ENCODE measurements at regions not wholly inside any gene's neighbourhood (a gene's known extent, or its start where the extent isn't known, plus 50 kb on each side); places are given as distances from the start of the nearest gene placed in this dataset.

GRCh38 chr17:33526717-33527116 is 233.6 kb upstream of the ASIC2 start:
- H3K27ac ChIP-seq, result no peak overlapping the region
- in situ Hi-C loops (cut with MboI; ENCODE audit: low pct_unique_long_range_greater_than_20kb in 2 of 9, low sequenced_read_pairs in 9 of 9, unreplicated experiment in 9 of 9), result no loop called here
- 0 to 80% (median 47%) methylated on average over 1 to 3 of the region's 5 CpGs; no CpG with 5 or more reads in 5 of the 10 experiments for WGBS, 10 experiments
- no peak overlapping the region for H3K4me3 ChIP-seq
- H3K4me1 ChIP-seq (replicated peaks in 1 of 2), result peaks cover 0 to 9% of the 10 kb centered on the region in 2 donors
- ATAC-seq (replicated peaks in 6 of 8), result no peak

GRCh38 chr17:33527290-33527689 is 234.2 kb upstream of the ASIC2 start:
- Histone ChIP-seq H3K27ac (no peak overlapping the region), H3K4me3 (no peak overlapping the region), H3K4me1 (replicated peaks in 1 of 2) (peaks cover 0 to 9% of the 10 kb centered on the region in 2 donors)
- 0 to 100% (median 72%) methylated on average over 1 to 3 of the region's 3 CpGs; no CpG with 5 or more reads in 3 of the 10 experiments for WGBS, 10 experiments
- in situ Hi-C loops (cut with MboI; ENCODE audit: low pct_unique_long_range_greater_than_20kb in 2 of 9, low sequenced_read_pairs in 9 of 9, unreplicated experiment in 9 of 9), result no loop called here
- ATAC-seq (replicated peaks in 6 of 8), result no peak

- ATAC-seq (replicated peaks in 6 of 8), result no peak
- Histone ChIP-seq H3K4me1 (replicated peaks in 1 of 2) (peaks cover 0 to 9% of the 10 kb centered on the region in 2 donors), H3K4me3 (no peak overlapping the region), H3K27ac (no peak overlapping the region)
- in situ Hi-C loops (cut with MboI; ENCODE audit: low pct_unique_long_range_greater_than_20kb in 2 of 9, low sequenced_read_pairs in 9 of 9, unreplicated experiment in 9 of 9), result no loop called here
- WGBS, 10 experiments, result 43 to 83% (median 67%) methylated on average over 1 of the region's 1 CpG; no CpG with 5 or more reads in 6 of the 10 experiments
Observed at GRCh38 chr17:33528846-33529245, 235.8 kb upstream of the ASIC2 start.

GRCh38 chr17:33529816-33530215 is 236.7 kb upstream of the ASIC2 start:
- 0 to 94% (median 43%) methylated on average over 1 to 8 of the region's 9 CpGs; no CpG with 5 or more reads in 1 of the 10 experiments for WGBS, 10 experiments
- H3K4me1 ChIP-seq (replicated peaks in 1 of 2), result peaks cover 0 to 9% of the 10 kb centered on the region in 2 donors
- no peak overlapping the region for H3K27ac ChIP-seq
- peak in 1 of 8 experiments; percentile 33 for ATAC-seq (replicated peaks in 6 of 8)
- in situ Hi-C loops (cut with MboI; ENCODE audit: low pct_unique_long_range_greater_than_20kb in 2 of 9, low sequenced_read_pairs in 9 of 9, unreplicated experiment in 9 of 9), result no loop called here
- H3K4me3 ChIP-seq, result no peak overlapping the region

- in situ Hi-C loops (cut with MboI; ENCODE audit: low pct_unique_long_range_greater_than_20kb in 2 of 9, low sequenced_read_pairs in 9 of 9, unreplicated experiment in 9 of 9), result no loop called here
- Histone ChIP-seq H3K27ac (no peak overlapping the region), H3K4me3 (no peak overlapping the region), H3K4me1 (replicated peaks in 1 of 2) (peaks cover 0 to 9% of the 10 kb centered on the region in 2 donors)
- 0 to 100% (median 80%) methylated on average over 1 to 3 of the region's 6 CpGs; no CpG with 5 or more reads in 5 of the 10 experiments for WGBS, 10 experiments
- ATAC-seq (replicated peaks in 6 of 8), result no peak
Observed at GRCh38 chr17:33531311-33531710, 238.2 kb upstream of the ASIC2 start.

- in situ Hi-C loops (cut with MboI; ENCODE audit: low pct_unique_long_range_greater_than_20kb in 2 of 9, low sequenced_read_pairs in 9 of 9, unreplicated experiment in 9 of 9), result no loop called here
- WGBS, 10 experiments, result 28 to 100% (median 65%) methylated on average over 1 to 7 of the region's 9 CpGs
- Histone ChIP-seq H3K4me3 (no peak overlapping the region), H3K4me1 (replicated peaks in 1 of 2) (peaks cover 0 to 5% of the 10 kb centered on the region in 2 donors), H3K27ac (no peak overlapping the region)
- ATAC-seq (replicated peaks in 6 of 8), result peak in 1 of 8 experiments; percentile 21
Observed at GRCh38 chr17:33534087-33534486, 241.0 kb upstream of the ASIC2 start.

- WGBS, 10 experiments, result 30 to 96% (median 74%) methylated on average over 1 to 4 of the region's 4 CpGs; no CpG with 5 or more reads in 2 of the 10 experiments
- in situ Hi-C loops (cut with MboI; ENCODE audit: low pct_unique_long_range_greater_than_20kb in 2 of 9, low sequenced_read_pairs in 9 of 9, unreplicated experiment in 9 of 9), result no loop called here
Observed at GRCh38 chr17:33545124-33545523, 252.0 kb upstream of the ASIC2 start.

GRCh38 chr17:33550261-33550660 is 257.2 kb upstream of the ASIC2 start:
- H3K27ac ChIP-seq, result no peak overlapping the region
- no peak overlapping the region for H3K4me3 ChIP-seq
- peak in 3 of 8 experiments; percentile 20 to 54 (median 29) for ATAC-seq (replicated peaks in 6 of 8)
- 8 to 86% (median 83%) methylated on average over 1 to 4 of the region's 4 CpGs; no CpG with 5 or more reads in 5 of the 10 experiments for WGBS, 10 experiments
- peaks cover 0 to 4% of the 10 kb centered on the region in 2 donors for H3K4me1 ChIP-seq (replicated peaks in 1 of 2)
- in situ Hi-C loops (cut with MboI; ENCODE audit: low pct_unique_long_range_greater_than_20kb in 2 of 9, low sequenced_read_pairs in 9 of 9, unreplicated experiment in 9 of 9), result no loop called here

More at GRCh38 chr17:33545124-33545523, 252.0 kb upstream of the ASIC2 start:
- Histone ChIP-seq H3K27ac (no peak overlapping the region), H3K4me3 (no peak overlapping the region), H3K4me1 (replicated peaks in 1 of 2) (no peaks in the 10 kb centered on the region)
- ATAC-seq (replicated peaks in 6 of 8), result no peak

GRCh38 chr17:33551075-33551474 is 258.0 kb upstream of the ASIC2 start:
- no peak for ATAC-seq (replicated peaks in 6 of 8)
- no peak overlapping the region for H3K27ac ChIP-seq
- in situ Hi-C loops (cut with MboI; ENCODE audit: low pct_unique_long_range_greater_than_20kb in 2 of 9, low sequenced_read_pairs in 9 of 9, unreplicated experiment in 9 of 9), result no loop called here
- H3K4me1 ChIP-seq (replicated peaks in 1 of 2), result peaks cover 0 to 4% of the 10 kb centered on the region in 2 donors
- H3K4me3 ChIP-seq, result no peak overlapping the region
- 15 to 100% (median 80%) methylated on average over 2 to 5 of the region's 5 CpGs for WGBS, 10 experiments

GRCh38 chr17:33551911-33552310 is 258.8 kb upstream of the ASIC2 start:
- Histone ChIP-seq H3K4me3 (no peak overlapping the region), H3K4me1 (replicated peaks in 1 of 2) (peaks cover 0 to 4% of the 10 kb centered on the region in 2 donors), H3K27ac (no peak overlapping the region)
- in situ Hi-C loops (cut with MboI; ENCODE audit: low pct_unique_long_range_greater_than_20kb in 2 of 9, low sequenced_read_pairs in 9 of 9, unreplicated experiment in 9 of 9), result no loop called here
- 0 to 82% (median 33%) methylated on average over 1 to 6 of the region's 6 CpGs; no CpG with 5 or more reads in 2 of the 10 experiments for WGBS, 10 experiments
- ATAC-seq (replicated peaks in 6 of 8), result no peak

- peak in 1 of 8 experiments; percentile 33 for ATAC-seq (replicated peaks in 6 of 8)
- Histone ChIP-seq H3K4me1 (replicated peaks in 1 of 2) (peaks cover 0 to 3% of the 10 kb centered on the region in 2 donors), H3K4me3 (no peak overlapping the region), H3K27ac (no peak overlapping the region)
- in situ Hi-C loops (cut with MboI; ENCODE audit: low pct_unique_long_range_greater_than_20kb in 2 of 9, low sequenced_read_pairs in 9 of 9, unreplicated experiment in 9 of 9), result no loop called here
- WGBS, 10 experiments, result 26 to 83% (median 54%) methylated on average over 1 to 5 of the region's 5 CpGs
Observed at GRCh38 chr17:33560165-33560564, 267.1 kb upstream of the ASIC2 start.

- WGBS, 10 experiments, result 33 to 95% (median 80%) methylated on average over 1 to 3 of the region's 3 CpGs; no CpG with 5 or more reads in 3 of the 10 experiments
- no peak overlapping the region for H3K27ac ChIP-seq
- no peak for ATAC-seq (replicated peaks in 6 of 8)
- H3K4me1 ChIP-seq (replicated peaks in 1 of 2), result peaks cover 0 to 3% of the 10 kb centered on the region in 2 donors
- in situ Hi-C loops (cut with MboI; ENCODE audit: low pct_unique_long_range_greater_than_20kb in 2 of 9, low sequenced_read_pairs in 9 of 9, unreplicated experiment in 9 of 9), result no loop called here
- no peak overlapping the region for H3K4me3 ChIP-seq
Observed at GRCh38 chr17:33560871-33561270, 267.8 kb upstream of the ASIC2 start.

- peak in 2 of 8 experiments; percentile 27 to 69 for ATAC-seq (replicated peaks in 6 of 8)
- Histone ChIP-seq H3K4me3 (no peak overlapping the region), H3K4me1 (replicated peaks in 1 of 2) (peaks cover 0 to 3% of the 10 kb centered on the region in 2 donors), H3K27ac (no peak overlapping the region)
- in situ Hi-C loops (cut with MboI; ENCODE audit: low pct_unique_long_range_greater_than_20kb in 2 of 9, low sequenced_read_pairs in 9 of 9, unreplicated experiment in 9 of 9), result no loop called here
- 17 to 72% (median 51%) methylated on average over 1 to 11 of the region's 11 CpGs for WGBS, 10 experiments
Observed at GRCh38 chr17:33561569-33562334, 268.7 kb upstream of the ASIC2 start.
